Neural progenitor cell (in vitro differentiated cells): ENCODE measurements at regions not wholly inside any gene's neighbourhood (a gene's known extent, or its start where the extent isn't known, plus 50 kb on each side); places are given as distances from the start of the nearest gene placed in this dataset.

Experiments used
- CTCF ChIP-seq: fragments of 200-600 bp; sonication (generic); IDR thresholded peaks from 2 replicates; pipeline ENCODE4 v1.5.1; 2017; ENCODE audit warnings: antibody characterized with exemption, mild to moderate bottlenecking
- EZH2 ChIP-seq: fragments of 200-600 bp; sonication (generic); IDR thresholded peaks from 2 replicates; pipeline ENCODE4 v1.6.1; 2017; ENCODE audit warnings: antibody characterized with exemption, mild to moderate bottlenecking, moderate library complexity

GRCh38 chr10:109723305-109723704 is 200.0 kb downstream of the XPNPEP1 start:
- TF ChIP-seq CTCF (no peak), EZH2 (no peak)
